ES-I3 (cell line): ENCODE measurements at regions not wholly inside any gene's neighbourhood (a gene's known extent, or its start where the extent isn't known, plus 50 kb on each side); places are given as distances from the start of the nearest gene placed in this dataset.
"Not testable (repeated sequence)": the region's sequence is repeated elsewhere in the genome, so short reads cannot be mapped to it uniquely, and the experiment has no call there.

Source experiments
- H3K36me3 ChIP-seq: 2 replicates; pipeline ENCODE4 v1.6.1; 2013; ENCODE audit warnings: mild to moderate bottlenecking, low read length, control low read depth, moderate library complexity; ENCODE audit not compliant: insufficient read depth
- H3K4me1 ChIP-seq: 2 replicates; pipeline ENCODE4 v1.6.1; 2013; ENCODE audit warnings: mild to moderate bottlenecking, control low read depth, low read length; ENCODE audit not compliant: insufficient read depth
- H3K9ac ChIP-seq: 2 replicates; pipeline ENCODE4 v1.6.1; 2013; ENCODE audit warnings: low read depth, mild to moderate bottlenecking, low read length, moderate library complexity
- H3K9me3 ChIP-seq: 2 replicates; pipeline ENCODE4 v1.6.1; 2013; ENCODE audit warnings: mild to moderate bottlenecking, low read length, moderate library complexity; ENCODE audit not compliant: control insufficient read depth, insufficient read depth

- Histone ChIP-seq H3K9ac (no peak overlapping the region), H3K36me3 (no peaks in the 10 kb centered on the region), H3K4me1 (peaks cover 10% of the 10 kb centered on the region; the same call in 1 of the 2 replicates)
These were observed 119.0 kb upstream of the ITGA6 start for GRCh38 chr2:172308253-172308935.

DNA sequence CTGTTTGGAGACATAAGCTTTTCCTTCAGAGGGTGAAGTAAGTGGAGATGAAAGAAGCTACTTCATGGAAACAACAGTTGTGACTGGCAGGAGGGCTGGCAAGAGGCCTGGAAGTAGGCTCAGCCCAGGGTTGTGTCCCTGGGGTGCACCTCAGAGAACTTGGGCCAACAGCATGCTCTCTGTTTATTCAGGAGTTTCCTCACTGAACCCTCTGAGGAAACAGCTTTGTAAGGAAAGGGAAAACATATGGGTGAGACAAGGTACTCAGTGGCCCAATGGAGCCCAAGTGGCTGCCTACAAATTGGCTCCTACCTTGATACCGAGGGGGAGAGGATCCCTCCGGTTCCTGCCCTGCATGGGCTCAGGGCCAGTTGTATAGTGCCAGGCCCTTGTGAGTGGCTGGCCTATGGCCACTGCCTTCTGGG, 115.5 kb upstream of the ITGA6 start:
- peaks cover 10% of the 10 kb centered on the region; the same call in 1 of the 2 replicates for H3K4me1 ChIP-seq
- H3K9ac ChIP-seq = no peak overlapping the region
- H3K36me3 ChIP-seq = no peaks in the 10 kb centered on the region
- H3K9me3 ChIP-seq = no peaks in the 10 kb centered on the region

More at GRCh38 chr2:172308253-172308935, 119.0 kb upstream of the ITGA6 start:
- no peaks in the 10 kb centered on the region for H3K9me3 ChIP-seq

DNA sequence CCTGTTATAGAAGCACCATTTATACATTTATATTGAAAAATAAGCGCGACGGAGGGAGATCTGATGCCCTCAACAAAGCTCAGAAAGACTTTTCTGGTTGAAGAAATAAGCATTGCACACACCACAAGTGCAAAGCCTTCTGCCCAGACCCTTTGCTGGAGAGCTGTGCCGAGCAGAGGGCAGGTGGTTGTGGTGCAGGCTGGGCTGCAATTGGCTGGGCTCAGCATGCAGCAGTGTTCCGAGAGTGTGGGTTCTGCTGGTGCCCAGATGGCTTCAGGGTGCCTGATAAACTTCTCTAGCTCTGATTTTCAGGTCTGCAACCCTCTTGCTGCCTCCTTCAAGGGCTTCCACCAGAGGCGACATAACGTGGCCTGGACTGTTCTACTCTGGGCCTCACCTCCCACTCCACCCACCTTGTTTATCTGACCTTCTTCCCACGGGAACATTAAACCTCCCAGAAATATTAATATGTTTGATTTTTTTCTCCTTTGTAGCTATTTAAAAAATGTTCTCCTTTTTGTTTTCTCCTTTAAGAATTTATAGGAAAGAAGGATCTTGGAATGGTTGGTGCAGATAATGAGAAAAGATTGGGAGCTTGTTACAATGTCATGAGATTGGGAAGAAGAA, 113.6 kb upstream of the ITGA6 start:
- Histone ChIP-seq H3K4me1 (no peaks in the 10 kb centered on the region), H3K36me3 (no peaks in the 10 kb centered on the region), H3K9ac (no peak overlapping the region)

DNA sequence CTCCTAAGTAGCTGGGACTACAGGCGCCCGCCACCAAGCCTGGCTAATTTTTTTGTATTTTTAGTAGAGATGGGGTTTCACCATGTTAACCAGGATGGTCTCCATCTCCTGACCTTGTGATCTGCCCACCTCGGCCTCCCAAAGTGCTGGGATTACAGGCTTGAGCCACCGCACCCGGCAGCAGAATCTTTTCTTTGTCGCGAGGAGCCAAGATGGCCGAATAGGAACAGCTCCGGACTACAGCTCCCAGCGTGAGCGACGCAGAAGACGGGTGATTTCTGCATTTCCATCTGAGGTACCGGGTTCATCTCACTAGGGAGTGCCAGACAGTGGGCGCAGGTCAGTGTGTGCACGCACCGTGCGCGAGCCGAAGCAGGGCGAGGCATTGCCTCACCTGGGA, 112.3 kb upstream of the ITGA6 start:
- H3K9ac ChIP-seq, H3K9me3 ChIP-seq, H3K36me3 ChIP-seq, H3K4me1 ChIP-seq: not testable (repeated sequence)

More for the DNA sequence above, 113.6 kb upstream of the ITGA6 start:
- H3K9me3 ChIP-seq = no peaks in the 10 kb centered on the region

GRCh38 chr2:172322049-172322448, 105.3 kb upstream of the ITGA6 start:
- Histone ChIP-seq H3K36me3 (no peaks in the 10 kb centered on the region), H3K9me3 (no peaks in the 10 kb centered on the region), H3K4me1 (no peaks in the 10 kb centered on the region), H3K9ac (no peak overlapping the region)

GRCh38 chr2:172323256-172323655, 104.1 kb upstream of the ITGA6 start:
- Histone ChIP-seq H3K9me3 (no peaks in the 10 kb centered on the region), H3K9ac (no peak overlapping the region), H3K36me3 (no peaks in the 10 kb centered on the region), H3K4me1 (no peaks in the 10 kb centered on the region)

GRCh38 chr2:172323861-172324597, 103.4 kb upstream of the ITGA6 start:
- H3K4me1 ChIP-seq = no peaks in the 10 kb centered on the region
- no peaks in the 10 kb centered on the region for H3K9me3 ChIP-seq
- H3K36me3 ChIP-seq = no peaks in the 10 kb centered on the region

DNA sequence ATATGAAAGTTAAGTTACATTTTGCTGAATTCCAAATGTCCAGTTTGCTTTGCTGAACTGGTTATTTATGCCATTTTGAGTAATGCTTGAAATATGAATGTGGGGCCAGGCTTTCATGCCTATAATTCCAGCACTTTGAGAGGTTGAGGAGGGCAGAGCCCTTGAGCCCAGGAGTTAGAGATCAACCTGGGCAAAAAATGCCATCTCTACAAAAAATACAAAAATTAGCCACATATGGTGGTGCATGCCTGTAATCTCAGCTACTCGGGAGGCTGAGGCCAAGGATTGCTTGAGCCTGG, 101.2 kb upstream of the ITGA6 start:
- Histone ChIP-seq H3K9ac (no peak overlapping the region), H3K36me3 (no peaks in the 10 kb centered on the region), H3K9me3 (no peaks in the 10 kb centered on the region)

More at GRCh38 chr2:172323861-172324597, 103.4 kb upstream of the ITGA6 start:
- H3K9ac ChIP-seq = no peak overlapping the region

GRCh38 chr2:172328103-172328841, 99.1 kb upstream of the ITGA6 start:
- Histone ChIP-seq H3K4me1 (no peaks in the 10 kb centered on the region), H3K9ac (no peak overlapping the region), H3K36me3 (no peaks in the 10 kb centered on the region), H3K9me3 (no peaks in the 10 kb centered on the region)

More for the DNA sequence above, 101.2 kb upstream of the ITGA6 start:
- no peaks in the 10 kb centered on the region for H3K4me1 ChIP-seq

GRCh38 chr2:172329416-172329773, 98.0 kb upstream of the ITGA6 start:
- no peaks in the 10 kb centered on the region for H3K9me3 ChIP-seq
- no peaks in the 10 kb centered on the region for H3K36me3 ChIP-seq

DNA sequence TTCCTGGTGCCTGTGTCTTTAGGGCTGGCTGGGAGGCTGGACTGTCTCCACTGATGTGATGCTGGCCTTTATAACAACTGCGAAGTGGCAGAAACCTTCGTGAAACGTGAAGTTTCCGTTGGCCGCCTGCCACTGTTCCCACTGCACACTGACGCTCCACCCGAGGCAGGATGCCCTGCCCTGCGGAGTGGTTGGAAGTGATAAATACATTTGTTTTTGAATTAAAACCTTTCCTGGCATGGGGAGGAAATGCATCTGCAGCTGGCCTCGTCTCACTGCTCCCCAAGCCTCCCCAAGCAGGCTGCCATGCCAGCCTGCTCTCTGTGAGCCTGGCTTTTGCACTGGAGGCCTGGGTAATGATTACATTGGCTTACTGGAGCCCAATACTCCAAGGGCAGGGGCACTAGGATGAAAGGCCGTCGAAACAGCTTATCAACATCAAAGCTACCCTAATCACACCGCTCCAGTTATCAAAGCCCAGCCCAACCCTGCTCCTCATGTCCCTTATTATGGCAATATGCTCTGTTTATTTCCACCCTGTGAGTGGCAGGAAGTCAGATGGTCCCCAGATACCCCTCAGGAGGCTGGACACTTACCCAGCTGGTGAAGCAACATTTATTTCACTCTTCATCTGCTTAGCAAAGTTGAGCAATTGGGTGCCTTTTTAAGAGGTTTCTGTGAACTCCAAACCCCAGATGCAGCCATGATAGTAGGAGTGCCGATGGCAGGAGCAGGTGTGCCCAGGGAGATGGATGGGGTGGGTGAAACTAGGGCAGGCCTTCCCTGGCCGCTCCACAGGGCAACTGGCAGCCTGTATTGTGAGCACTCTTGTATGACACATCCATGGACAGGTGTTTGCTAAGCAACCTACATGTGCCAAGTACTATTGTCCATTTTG, 97.4 kb upstream of the ITGA6 start:
- Histone ChIP-seq H3K36me3 (no peaks in the 10 kb centered on the region; the same call in 1 of the 2 replicates), H3K9ac (no peak overlapping the region), H3K9me3 (no peaks in the 10 kb centered on the region), H3K4me1 (no peaks in the 10 kb centered on the region)

More at GRCh38 chr2:172329416-172329773, 98.0 kb upstream of the ITGA6 start:
- H3K4me1 ChIP-seq = no peaks in the 10 kb centered on the region
- H3K9ac ChIP-seq = no peak overlapping the region

DNA sequence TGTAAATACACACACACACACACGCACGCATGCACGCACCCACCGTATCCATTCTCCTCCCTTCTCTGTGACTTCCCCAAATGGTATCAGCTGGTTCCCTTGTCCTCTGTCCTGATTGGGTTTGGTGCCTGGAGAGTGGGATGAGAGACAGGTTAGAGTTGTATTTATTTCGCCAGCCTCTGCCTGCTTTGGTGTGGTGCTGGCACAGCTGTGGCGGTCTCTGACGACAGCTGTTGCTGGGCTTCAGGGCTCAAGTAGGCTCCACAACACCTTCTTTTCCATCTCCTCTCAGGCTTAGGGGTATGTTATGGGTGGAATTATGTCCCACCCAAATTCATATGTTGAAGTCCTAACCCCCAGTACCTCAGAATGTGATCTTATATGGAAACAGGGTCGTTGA, 94.9 kb upstream of the ITGA6 start:
- H3K9ac ChIP-seq = no peak overlapping the region
- H3K4me1 ChIP-seq = no peaks in the 10 kb centered on the region
- no peaks in the 10 kb centered on the region for H3K9me3 ChIP-seq
- no peaks in the 10 kb centered on the region; the same call in 1 of the 2 replicates for H3K36me3 ChIP-seq

DNA sequence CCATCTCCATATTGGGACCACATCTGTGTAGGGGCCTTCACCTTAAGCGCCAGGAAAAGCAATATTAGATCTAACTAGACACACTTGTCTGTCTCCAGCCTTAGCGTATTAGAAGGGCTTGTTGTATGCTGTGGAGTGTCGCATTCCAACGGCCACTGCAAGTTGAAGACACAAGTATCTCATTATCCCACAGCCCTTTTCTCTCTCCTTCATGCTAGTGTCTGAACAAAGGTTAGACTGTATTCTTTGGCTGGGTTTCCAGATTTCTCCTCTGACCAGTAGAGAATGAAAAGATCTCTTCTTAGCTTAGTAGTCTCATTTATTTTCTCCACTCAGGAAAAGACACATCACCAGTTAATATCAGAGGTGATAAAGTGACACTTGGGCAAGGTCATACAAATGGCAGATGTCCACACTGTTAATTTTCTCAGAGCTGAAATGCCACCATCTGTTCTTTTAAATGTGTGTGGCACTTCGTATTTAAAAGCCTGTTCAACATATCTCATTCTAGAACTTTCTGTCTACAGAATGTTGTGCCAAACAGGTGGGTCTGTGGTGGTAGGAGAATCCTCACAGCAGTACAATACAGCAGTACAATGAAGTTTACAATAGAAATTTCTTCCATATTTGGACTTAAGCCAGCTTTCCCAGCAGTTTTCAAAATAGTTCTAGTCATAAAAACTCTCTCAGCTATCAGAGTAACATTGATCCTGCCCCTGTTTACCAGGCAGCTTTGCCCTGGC, 94.0 kb upstream of the ITGA6 start:
- H3K36me3 ChIP-seq = no peaks in the 10 kb centered on the region; the same call in 1 of the 2 replicates
- no peaks in the 10 kb centered on the region for H3K9me3 ChIP-seq
- H3K9ac ChIP-seq = no peak overlapping the region
- no peaks in the 10 kb centered on the region for H3K4me1 ChIP-seq
